ENCODE measurements at regions not wholly inside any gene's neighbourhood (a gene's known extent, or its start where the extent isn't known, plus 50 kb on each side); places are given as distances from the start of the nearest gene placed in this dataset.
"Not testable (repeated sequence)": the region's sequence is repeated elsewhere in the genome, so short reads cannot be mapped to it uniquely, and the experiment has no call there.

GRCh38 chr20:40309731-40310130 is 379.3 kb downstream of the MAFB start:
- DNase-seq: no peak

DNA sequence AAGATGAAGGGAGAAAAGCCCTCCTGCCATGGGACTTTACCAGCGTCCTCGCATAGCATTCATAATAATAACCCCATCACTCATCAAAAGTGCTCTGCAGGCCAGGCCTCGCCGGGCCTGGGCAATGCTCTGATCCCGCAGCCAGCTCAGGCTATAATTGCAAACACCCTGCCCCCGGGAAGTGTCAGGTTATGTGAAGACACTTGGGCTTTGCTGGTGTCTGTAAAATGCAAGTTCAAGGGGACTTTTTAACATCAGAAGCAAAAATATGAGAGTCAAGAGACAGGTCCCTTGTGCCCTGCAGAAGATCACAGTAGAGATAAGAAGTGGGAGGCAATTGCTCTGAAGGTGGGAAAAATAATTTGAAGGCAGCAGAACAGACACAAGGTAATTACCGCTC is 381.0 kb downstream of the MAFB start:
- DNase-seq: no peak

DNA sequence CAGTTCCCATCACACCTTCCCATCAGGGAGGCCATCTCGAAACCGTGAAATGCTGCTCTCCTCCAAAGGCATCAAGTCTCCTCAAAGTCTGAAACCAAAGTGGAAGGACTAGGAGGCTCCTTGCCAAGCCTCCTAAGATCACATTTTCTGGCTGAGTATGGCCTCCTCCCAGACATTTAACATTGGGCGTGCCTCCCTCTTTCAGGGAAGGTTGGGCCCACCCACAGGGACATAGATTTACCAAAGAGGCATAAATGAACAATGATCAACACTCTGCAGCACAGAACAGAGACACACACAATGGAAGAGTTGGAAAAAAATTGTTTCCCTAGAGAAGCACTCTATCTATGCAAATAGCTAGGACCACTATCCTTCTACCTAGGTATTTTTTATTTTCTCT is 381.8 kb downstream of the MAFB start:
- no peak for DNase-seq

DNA sequence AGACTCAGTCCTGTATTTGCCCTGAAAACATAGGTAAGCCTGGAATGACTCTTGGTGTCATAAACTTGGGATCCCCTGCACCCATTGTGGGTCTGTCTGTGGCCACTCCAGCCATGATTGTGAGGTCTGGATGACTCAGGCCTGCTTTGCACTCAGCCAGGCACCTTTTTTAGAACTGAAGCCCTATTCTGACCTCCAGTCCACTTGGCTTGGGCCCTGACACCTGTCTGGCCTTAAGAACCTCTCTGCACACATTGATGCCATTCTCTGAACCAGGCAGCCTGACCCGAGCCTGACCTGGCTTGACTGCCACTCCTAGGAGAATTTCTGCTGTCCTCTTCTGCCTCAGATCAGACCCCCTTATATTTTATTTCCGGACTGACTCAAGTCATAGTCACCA is 383.7 kb downstream of the MAFB start:
- no peak for DNase-seq

- DNase-seq: no peak
These were observed 384.9 kb downstream of the MAFB start for GRCh38 chr20:40304119-40304613.

- DNase-seq: no peak
These were observed 394.3 kb downstream of the MAFB start for GRCh38 chr20:40294747-40295146.

- no peak for DNase-seq
These were observed 394.9 kb downstream of the MAFB start for GRCh38 chr20:40294175-40294574.

DNA sequence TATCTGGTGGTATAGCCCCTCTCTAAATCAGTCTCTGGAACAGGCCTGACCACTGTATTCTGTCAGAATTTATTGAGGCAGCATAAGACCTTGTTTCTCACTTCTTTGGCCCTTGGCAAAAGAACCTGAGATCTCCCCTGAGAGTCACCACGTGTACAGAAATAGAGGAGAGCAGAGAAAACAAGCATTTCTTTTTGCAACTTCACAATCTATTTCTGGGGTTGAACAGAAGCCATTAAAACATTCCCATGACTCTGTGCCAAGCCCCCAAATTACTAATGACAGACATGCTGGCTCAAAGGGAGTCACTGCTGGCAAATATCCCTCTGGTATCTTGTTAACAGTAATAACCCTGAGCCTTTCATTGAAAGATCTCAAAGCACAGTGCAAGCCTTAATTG is 395.3 kb downstream of the MAFB start:
- DNase-seq: no peak

DNA sequence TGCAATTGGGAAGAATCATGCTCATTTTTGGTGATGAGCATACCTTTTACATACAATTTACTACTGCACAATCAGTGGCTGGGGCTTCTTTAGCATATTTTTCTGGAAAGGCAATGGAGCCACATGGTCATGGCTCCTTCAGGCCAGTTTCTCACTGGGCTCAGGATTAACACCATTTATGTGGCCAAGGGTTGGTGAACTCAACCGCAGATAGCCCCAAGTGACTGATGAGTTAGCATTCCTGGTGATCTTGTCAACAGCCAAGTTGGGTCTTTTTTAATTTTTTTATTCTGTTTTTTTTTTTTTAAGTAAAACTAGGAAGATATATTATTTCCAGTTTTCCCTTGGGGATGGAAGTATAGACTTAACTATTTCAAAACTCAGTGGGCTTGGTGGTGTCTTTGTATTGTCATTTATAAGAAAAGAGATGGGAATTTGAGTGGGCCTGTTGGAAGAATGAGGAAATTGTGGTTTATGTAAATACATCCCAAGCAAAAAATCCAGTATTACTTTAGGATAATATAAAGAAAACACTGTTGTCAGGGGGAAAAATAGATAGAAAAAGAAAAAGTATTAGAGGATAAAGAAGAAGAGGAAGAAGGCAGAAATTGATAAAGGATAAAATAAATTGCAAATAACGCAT is 397.4 kb downstream of the MAFB start:
- no peak for DNase-seq

DNA sequence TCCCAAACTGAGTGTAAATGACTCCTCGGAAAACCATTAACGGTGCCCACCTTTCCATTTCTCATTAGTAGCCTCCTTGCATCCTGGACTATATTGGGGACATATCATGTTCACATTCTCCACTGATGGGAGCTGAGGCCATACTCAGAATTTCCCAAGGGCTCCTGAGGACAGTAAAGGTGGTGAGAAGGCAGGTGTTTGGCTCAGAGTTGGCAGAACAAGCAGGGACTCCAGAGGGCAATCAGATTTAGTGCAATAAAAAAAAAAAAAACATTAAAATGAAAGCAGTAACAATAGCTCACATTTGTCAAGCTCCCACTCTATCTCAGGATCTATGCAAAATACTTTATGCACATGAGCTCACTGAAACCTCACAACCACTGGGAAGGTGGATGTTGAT is 401.4 kb downstream of the MAFB start:
- DNase-seq: no peak

DNA sequence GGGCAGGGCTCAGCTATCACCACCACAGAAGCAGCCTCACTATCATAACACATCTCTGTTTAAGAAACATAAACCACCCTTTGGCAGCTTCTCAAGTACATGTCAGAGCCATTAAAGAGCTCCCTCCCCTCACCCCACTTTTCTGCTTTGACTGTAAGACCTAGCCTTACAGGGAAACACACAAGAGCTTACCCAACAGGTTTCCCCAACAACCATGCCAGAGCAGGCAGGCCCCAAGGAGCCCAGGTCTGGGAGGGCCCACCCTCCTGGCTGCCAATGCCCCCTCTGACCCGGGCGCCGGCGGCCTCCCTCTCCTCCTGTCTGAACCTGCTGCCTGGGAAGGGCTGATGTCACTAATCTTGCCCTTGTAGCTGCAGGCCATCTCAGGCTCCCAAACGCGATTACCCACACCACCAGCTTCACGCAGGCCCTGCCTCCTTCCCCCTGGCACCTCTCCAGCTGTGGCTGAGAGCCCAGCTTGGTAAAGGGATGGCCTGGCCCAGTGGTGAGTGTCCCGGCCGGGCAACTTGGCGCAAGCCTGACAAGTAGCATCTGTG is 402.0 kb downstream of the MAFB start:
- peak; percentile 58 for DNase-seq

DNA sequence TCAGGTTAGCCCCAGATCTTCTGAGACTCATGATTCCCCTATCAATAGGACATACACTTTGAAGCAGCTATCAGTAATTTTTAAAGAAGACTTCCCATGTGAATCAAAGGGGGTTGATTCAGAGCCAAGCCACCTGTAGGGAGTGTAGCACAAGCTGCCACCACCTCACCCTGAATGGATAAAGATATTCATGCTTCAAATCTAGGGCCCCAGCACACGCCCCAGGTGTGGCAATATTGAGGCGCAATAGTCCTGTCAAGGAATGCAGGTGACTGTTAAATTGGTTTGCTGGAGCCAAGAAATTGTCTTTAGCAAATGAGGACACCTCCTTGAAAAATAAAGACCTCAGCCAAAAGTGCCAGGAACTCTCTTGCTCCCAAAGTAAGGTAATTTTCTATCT is 404.4 kb downstream of the MAFB start:
- no peak for DNase-seq

DNA sequence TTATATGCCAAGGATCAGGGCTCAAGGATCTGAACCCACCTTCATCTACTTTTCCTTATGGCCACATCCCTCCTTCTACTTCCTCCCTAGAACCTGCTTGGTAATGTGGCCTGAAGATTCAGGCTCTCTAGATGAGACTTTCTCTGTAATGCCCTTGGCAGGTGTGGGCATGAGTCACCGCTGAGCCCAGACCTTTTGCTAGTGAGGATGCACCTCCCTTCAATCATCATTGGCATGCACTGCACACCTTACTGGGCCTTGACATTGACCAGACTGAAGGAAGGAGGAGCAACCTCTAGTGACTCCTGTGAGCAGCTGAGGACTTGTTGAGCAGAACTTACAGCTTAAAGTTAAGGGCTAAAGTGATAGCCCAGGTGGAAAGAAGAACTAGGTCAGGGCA is 405.3 kb downstream of the MAFB start:
- DNase-seq: no peak

GRCh38 chr20:40282941-40283340 is 406.1 kb downstream of the MAFB start:
- no peak for DNase-seq

GRCh38 chr20:40282541-40282940 is 406.5 kb downstream of the MAFB start:
- DNase-seq: no peak

- DNase-seq: no peak
These were observed 408.4 kb downstream of the MAFB start for GRCh38 chr20:40280616-40281015.

DNA sequence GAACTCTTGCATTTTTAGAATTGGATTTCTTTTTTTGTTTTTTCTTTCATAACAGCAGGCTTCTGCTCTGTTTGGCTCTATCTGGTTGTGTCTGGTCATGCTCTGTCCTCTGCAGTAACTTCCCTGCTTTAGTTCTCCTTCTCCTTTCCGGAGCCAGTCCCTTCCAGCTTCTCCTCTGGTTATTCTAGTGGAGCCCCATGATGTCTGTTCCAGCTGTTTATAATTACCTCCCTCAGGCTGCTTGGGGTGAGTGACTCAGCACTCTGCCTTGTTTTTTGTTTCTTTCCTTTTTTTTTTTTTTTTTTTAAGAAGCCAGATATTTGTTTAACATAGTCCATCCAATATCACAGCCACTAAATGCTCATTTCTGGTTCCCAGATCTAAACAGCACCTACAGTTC is 409.6 kb downstream of the MAFB start:
- DNase-seq: no peak

DNA sequence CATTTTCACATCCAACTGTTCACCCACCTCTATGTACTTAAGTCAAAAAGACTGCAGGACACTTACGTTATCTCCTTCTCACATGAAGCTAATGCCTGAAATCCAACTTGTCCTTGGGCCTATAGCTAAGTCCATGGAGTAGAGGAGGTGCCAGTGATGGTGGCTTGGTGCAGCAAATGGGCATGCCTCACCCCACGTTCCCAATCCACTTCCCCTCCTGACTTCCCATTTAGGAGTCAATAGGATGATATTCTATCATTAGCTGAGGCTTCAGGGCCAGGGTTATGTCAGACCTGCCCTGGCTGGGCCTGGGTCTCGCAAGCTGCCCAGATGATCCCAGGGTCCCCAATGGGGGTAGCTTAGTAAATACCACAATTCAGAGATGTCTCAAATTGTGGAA is 410.4 kb downstream of the MAFB start:
- DNase-seq: no peak

DNA sequence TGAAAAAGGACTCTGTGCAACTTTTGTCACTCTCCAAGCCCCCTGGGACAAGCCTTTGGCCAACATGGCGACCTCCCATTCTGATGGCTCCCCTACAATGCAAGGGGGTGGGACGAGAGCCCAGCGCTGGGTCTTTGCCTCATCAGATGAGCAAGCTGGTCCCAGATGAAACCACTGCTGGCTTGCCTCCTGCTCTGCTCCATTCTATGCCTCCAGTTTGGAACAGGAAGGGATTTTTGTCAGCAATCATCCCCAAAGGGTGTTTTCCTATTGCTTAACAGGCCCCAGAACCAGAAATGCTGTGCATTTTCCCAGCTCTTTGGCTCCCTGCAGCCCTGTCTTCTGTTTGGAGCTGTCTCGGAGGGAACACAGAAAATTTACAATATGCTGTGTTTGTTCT is 412.7 kb downstream of the MAFB start:
- no peak for DNase-seq

DNA sequence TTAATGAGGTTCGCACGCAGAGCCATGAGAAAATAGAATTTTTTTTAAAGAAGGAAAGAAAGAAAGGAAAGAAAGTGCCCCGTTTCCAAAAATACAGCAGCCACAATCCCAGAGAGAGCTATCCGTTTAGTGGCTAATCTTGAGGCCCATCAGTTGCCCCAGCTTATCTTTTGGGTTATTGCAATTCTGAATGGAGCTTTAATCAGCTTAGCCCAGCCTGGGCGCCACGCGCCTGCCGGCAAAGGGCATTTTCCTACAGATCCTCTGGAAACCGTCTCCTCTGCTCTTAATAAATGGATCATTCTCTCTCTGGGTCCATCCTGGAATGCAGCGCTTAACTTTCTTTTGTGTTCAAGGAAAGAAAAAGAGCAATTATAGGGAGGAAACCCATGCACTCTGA is 413.3 kb downstream of the MAFB start:
- DNase-seq: no peak

DNA sequence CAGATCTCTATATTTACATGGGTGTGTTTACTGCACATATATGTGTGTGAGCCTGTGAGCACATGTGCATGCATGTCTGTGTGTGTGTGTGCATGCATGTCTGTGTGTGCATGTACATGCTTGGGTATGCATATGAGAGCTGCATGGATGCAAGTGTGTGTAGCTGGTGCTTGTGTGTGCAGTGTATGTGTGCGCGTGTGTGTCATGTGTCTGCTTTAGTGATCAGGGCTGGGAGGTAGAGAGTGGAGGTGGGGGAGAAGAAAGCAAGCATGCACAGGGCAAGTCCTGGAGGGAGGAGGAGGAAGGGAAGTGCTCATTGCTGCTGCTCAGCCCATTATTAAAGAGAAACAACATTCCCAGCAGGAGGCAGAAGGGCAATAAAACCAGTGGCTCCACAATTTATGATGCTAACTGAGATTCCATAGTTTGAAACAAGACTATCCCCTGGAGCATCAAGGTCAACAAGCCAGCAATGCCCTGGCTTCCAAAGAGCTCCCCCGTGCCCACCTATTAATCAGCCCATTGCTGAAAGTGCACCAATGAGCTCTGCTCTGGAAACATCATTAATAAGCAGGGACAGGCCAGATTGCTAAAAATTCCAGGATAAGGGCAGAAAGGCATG is 414.0 kb downstream of the MAFB start:
- DNase-seq: no peak

DNA sequence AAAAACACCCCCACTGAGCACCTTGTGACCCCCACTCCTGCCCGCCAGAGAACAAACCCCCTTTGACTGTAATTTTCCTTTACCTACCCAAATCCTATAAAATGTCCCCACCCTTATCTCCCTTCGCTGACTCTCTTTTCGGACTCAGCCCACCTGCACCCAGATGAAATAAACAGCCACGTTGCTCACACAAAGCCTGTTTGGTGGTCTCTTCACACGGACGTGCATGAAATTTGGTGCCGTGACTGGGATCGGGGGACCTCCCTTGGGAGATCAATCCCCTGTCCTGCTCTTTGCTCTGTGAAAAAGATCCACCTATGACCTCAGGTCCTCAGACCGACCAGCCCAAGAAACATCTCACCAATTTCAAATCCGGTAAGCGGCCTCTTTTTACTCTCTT is 419.8 kb downstream of the MAFB start:
- DNase-seq: not testable (repeated sequence)

- DNase-seq: no peak
These were observed 420.5 kb downstream of the MAFB start for GRCh38 chr20:40268321-40269075.

All from right forelimb (tissue), 1 donor.